ENCODE measurements at regions not wholly inside any gene's neighbourhood (a gene's known extent, or its start where the extent isn't known, plus 50 kb on each side); places are given as distances from the start of the nearest gene placed in this dataset.

- DNase-seq (ENCODE audit: low read depth, low spot score), result no peak
- ChIA-PET CTCF (no interaction called here), POLR2A (no interaction called here)
- no peak for TF ChIP-seq CTCF (IDR thresholded peaks at IDR 0.05; ENCODE audit: insufficient read depth, low read length, missing control alignments)
- no peak overlapping the region for H3K4me3 ChIP-seq (ENCODE audit: low read depth, low read length)
Measured at GRCh38 chr2:192854031-192854430, 659.3 kb upstream of the TMEFF2 start.

- ChIA-PET POLR2A (no interaction called here), CTCF (no interaction called here)
- no peak overlapping the region for H3K4me3 ChIP-seq (ENCODE audit: low read depth, low read length)
- TF ChIP-seq CTCF (IDR thresholded peaks at IDR 0.05; ENCODE audit: insufficient read depth, low read length, missing control alignments), result no peak
- DNase-seq (ENCODE audit: low read depth, low spot score), result no peak
Measured at GRCh38 chr2:192828947-192829346, 634.2 kb upstream of the TMEFF2 start.

- ChIA-PET POLR2A (no interaction called here), CTCF (no interaction called here)
- H3K4me3 ChIP-seq (ENCODE audit: low read depth, low read length), result no peak overlapping the region
- TF ChIP-seq CTCF (IDR thresholded peaks at IDR 0.05; ENCODE audit: insufficient read depth, low read length, missing control alignments), result no peak
- DNase-seq (ENCODE audit: low read depth, low spot score), result no peak
Measured at GRCh38 chr2:192828175-192828574, 633.4 kb upstream of the TMEFF2 start.

- no peak for TF ChIP-seq CTCF (IDR thresholded peaks at IDR 0.05; ENCODE audit: insufficient read depth, low read length, missing control alignments)
- ChIA-PET CTCF (no interaction called here), POLR2A (no interaction called here)
- DNase-seq (ENCODE audit: low read depth, low spot score), result no peak
- H3K4me3 ChIP-seq (ENCODE audit: low read depth, low read length), result no peak overlapping the region
Measured at GRCh38 chr2:192827735-192828134, 633.0 kb upstream of the TMEFF2 start.

- ChIA-PET POLR2A (no interaction called here), CTCF (no interaction called here)
- TF ChIP-seq CTCF (IDR thresholded peaks at IDR 0.05; ENCODE audit: insufficient read depth, low read length, missing control alignments), result no peak
- H3K4me3 ChIP-seq (ENCODE audit: low read depth, low read length), result no peak overlapping the region
- DNase-seq (ENCODE audit: low read depth, low spot score), result no peak
Measured at GRCh38 chr2:192814376-192814775, 619.6 kb upstream of the TMEFF2 start.

GRCh38 chr2:192813341-192813740 is 618.6 kb upstream of the TMEFF2 start:
- TF ChIP-seq CTCF (IDR thresholded peaks at IDR 0.05; ENCODE audit: insufficient read depth, low read length, missing control alignments), result no peak
- no peak for DNase-seq (ENCODE audit: low read depth, low spot score)
- H3K4me3 ChIP-seq (ENCODE audit: low read depth, low read length), result no peak overlapping the region
- ChIA-PET CTCF (no interaction called here), POLR2A (no interaction called here)

Data from AG04449 (cell line).